ENCODE measurements at regions not wholly inside any gene's neighbourhood (a gene's known extent, or its start where the extent isn't known, plus 50 kb on each side); places are given as distances from the start of the nearest gene placed in this dataset.
"Not testable (repeated sequence)": the region's sequence is repeated elsewhere in the genome, so short reads cannot be mapped to it uniquely, and the experiment has no call there.

DNA sequence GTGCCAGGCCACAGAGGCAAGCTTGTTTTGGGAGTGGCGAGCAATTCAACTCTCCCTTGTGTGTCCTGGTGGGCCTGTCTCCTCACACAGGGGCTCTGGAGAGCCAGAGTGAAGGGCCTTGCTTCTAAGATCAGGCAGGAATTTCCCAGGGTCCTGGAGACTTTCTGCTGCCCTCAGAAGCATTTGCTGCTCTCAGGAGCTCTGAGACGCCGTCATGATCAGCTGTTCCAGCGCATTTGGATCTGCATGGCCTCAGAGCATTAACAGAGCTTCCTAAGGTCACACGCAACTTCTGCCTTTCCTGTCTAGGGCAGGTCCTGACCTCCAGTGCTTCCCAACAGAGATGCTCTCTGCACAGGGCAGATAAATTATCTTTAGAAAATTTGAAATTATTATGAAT is 52.2 kb upstream of the C10orf90 start:
- DNase-seq (ENCODE audit: low read depth in 2 of 2): no peak

DNA sequence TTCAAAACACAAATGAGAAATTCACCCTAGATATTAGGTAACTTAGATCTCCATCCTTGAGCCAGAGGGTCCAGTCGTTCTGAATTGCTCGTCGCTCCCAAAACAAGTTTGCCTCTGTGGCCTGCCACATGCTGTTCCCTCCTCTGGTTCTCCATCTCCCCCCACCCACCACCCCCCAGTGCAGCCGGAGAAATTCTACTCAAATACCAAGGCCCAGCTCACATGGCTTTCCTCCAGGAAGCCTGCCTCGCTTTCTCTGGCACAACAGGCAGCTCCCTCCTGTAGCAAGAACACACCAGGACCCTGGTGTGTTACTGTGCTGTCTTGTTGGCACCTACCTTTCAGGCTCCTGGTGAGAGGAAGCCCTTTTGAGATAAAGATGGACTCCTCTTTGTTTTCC is 52.7 kb upstream of the C10orf90 start:
- DNase-seq (ENCODE audit: low read depth in 2 of 2): no peak

DNA sequence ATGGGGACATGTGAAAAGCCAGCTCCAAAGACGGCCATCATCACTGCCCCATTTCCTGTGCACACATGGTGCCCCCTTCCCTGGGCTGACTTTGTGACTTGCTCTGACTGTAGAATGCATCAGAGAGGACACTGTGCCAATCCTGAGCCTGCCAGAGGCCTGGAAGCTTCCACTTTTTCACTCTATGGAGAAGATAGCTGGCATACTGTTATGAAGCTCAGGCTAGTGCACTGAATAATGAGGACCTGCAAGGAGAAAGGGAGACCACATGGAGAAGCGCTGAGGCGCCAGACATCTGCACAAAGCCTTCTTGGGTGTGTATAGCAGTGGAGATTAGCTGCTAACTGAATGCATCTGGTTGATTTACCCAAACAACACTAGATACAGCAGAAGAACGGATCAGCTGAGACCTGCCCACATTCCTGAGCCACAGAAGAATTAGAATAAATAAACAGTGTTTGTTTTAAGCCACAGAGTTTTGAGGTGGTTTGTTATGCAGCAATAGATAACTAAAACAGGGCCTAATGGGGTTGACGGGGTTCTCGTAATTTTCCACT is 58.9 kb upstream of the C10orf90 start:
- no peak for DNase-seq (ENCODE audit: low read depth in 2 of 2)

DNA sequence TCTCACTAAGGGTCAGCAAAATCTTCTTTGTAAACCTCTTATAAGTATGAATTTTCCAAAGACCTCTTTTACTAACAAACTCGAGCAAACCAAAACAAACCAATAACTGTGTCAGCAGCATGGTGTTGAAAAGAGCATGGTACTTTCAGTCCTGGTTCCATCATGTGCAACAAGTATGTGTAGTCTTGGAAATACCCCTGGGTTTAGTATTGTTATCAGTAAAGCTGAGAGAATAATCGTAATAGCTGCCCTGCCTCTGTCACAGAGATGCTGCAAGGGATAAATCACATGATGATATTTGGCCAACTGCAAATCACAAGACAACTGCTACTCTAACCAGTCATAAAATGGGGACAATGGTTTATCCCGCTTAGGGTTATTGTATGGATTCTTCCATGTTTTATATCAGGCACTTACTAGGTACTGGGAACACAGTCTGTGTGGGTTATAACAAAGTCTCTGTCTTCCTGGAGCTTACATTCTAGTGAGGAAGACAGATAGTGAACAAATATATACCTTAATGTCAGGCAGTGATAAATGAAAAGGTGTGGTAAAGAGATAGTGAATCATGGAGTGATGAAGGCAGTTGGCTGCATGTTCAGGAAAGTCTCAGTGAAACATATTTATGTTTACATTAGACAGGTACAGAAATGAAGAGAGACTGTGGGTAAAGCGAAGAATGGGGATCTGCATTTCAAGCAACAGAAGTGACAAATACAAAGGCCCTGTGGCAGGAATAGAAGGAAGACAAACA is 60.5 kb upstream of the C10orf90 start:
- no peak for DNase-seq (ENCODE audit: low read depth in 2 of 2)

DNA sequence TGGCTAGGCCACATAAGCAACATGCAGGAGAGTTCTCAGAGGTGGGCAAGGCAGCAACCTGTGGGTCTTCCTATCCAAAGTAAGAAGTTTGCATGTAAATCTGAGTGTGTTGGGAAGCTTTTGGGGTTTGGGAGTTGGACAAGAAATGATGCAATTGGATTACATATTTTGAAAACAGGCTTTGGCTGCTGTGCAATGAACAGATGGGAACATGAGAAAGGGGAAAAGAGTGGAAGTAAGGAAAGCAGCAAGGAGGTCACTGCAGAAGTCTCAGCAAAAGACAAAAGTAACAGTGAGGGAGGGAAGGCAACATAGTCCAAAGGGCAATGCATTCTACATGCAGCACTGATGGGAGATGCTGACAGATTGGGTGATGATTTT is 61.1 kb upstream of the C10orf90 start:
- no peak for DNase-seq (ENCODE audit: low read depth in 2 of 2)

DNA sequence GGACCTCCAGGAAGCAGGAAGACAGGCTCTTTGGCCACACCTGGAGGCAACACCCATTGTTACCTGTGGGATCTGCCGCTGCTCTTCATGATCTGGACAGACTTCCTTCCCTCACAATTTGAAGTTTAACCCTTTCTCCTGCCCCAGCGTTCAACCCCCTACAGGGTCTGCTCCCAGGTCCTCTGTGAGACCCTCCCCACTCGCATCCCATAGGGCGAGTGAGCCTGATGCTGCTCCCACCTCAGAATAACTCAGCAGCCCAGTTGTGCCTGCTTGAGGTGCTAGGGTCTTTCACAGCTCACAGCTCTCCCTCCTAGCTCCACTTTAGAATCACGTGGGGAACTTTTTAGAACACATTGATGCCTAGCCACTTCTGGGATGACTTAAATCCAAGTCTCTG is 61.8 kb upstream of the C10orf90 start:
- no peak for DNase-seq (ENCODE audit: low read depth in 2 of 2)

DNA sequence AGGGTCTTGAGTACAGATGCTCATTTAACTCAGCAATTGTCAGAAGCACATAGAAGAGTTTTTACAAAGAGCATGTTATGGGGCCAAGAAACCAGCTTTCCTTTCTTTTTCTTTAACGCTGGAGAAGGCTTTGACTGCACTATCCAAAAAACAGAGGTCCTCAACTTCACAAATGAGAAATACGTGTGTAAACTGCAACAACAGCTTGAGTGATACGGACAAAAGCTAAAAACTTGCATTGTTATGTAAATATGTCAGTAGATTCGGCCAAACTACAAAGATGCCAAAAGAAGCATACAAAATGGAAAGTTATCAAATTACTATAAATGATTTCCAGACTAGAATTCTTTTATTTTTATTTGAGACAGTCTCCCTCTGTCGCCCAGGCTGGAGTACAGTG is 62.4 kb upstream of the C10orf90 start:
- DNase-seq (ENCODE audit: low read depth in 2 of 2): no peak

DNA sequence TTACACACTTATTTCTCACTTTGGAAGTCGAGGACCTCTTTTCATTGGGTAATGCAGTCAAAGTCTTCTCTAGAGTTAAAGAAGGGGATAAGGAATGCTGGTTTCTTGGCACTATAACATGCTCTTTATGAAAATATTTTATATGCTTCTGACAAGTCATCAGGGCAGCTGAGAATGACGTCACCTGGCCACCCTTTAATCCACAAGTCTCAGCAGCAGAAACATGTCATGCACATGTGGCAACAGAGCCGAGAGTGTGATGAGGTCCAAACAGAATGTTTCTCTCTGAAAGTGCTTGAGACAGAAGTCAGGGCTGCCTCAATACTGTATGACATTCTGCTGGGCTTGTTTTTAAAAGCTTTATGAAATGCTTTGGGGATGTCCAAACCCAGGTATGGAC is 63.5 kb upstream of the C10orf90 start:
- DNase-seq (ENCODE audit: low read depth in 2 of 2): no peak

DNA sequence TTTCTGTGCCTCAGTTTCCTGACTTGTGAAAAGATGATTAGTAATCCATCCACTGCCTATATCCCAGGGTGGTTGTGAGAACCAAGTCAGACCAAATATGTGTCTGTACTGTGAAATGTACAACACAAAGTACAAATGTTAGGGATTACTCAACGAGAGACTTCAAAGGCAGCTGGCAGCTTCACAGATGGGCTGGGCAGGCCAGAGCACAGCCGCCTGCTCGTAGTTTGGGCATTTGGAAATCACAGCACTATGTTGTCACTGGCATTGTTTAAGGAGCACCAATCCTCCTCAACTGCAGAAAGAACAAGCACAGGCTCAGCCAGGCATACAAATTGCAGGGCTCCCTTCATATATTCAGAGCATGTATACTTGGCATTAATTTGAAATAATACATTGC is 64.5 kb upstream of the C10orf90 start:
- no peak for DNase-seq (ENCODE audit: low read depth in 2 of 2)

DNA sequence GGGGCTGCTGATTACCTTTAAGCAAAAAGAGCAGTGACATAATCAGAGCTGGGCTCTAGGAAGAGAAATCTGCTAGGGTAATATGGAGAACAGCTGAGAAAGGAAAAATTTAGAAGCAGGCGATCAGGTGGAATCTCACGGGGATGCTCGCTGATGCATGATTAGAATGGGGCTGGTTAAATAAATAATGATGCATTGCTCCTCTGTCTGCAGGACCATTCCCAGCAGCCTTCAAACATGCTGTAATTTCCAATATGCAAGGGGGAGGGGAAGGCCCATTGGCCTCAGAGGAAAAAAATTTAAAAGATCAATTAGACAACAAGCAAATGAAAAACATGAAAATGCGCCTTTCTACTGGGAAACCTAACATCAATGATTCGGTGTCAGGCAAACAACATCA is 65.6 kb upstream of the C10orf90 start:
- no peak for DNase-seq (ENCODE audit: low read depth in 2 of 2)

DNA sequence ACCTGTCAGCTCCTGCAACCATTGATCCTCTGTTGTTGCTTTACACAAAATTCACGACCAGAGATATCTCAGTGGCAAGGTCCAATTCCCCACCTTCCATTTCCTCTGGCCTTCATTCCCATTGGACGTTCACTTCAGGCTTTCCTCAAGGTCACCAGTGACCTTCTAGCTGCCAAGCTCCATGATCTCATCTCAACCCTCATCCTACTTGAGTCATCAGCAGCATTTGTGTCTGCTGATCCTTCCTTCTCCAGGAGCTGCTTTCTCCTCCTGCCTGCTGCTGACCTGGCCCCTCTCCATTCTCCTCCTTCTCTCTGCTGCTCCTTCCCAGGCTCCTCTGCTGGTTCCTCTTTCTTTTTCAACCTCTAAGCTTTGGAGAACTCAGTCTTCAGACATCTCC is 66.2 kb upstream of the C10orf90 start:
- DNase-seq (ENCODE audit: low read depth in 2 of 2): no peak

DNA sequence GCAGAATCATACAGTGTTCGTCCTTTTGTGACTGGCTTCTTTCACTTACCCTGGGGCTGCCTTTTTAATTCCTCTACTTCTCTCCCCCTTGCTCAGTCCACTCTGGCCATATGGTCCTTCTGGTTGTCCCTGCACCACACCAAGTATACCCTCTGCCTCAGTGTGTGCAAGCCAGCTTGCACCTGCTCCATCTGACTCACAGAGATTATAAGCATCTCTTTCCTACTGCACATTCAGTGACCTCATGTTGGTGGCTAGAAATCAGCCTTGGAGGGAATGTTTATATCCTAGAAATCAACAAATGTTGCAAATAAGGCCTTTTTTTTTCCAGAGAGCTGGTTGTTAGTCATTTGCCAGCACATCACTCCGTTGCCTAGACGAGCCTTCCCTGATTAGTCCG is 67.5 kb upstream of the C10orf90 start:
- DNase-seq (ENCODE audit: low read depth in 2 of 2): no peak

DNA sequence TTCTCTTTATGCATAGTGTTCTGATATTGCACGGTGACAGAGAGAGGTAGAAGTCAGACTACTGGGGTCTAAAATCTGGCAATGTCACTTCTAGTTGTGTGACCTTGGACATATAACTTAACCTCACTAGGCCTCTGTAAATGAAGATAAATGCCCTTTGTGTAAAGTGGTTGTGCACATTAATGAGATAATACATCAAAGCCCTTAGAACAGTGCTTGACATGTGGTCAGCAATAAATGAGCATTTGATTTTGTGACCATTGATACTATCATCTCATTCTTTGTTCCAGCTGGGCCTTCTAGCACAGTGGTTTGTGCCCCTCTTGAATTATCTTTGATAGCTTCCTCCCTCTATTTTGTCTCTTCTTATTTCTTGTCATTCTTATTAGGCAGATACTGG is 74.1 kb upstream of the C10orf90 start:
- DNase-seq (ENCODE audit: low read depth in 2 of 2): no peak

DNA sequence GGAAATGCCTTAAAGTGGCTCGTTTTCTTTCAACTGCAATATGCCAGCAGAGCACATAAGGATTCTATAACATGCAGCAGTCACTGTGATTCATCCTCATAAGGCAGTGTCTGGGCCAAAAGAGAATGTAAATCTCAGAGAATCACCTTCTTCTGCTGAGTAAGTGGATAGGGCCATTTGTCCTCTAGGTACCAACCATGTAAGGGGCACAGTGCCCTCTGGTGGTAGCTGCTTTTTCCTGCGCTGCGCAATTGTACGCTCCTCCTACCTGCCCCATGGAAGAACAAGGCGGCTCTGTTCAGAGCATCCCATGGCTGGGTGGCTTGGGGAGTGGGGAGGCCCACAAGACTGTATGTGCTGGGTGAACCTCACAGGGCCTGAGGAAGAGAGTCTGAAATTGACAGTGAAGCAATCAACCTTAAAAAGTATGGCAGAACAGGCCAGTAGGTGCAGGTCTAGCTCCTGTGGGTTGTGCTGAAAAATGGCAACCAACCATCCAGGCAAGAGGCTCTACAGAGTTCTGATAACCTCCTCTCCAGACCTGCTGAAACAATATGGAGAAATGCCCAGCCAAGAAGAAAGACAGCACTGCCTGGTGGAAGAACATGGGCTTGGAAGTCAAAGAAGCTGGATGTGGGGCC is 78.6 kb upstream of the C10orf90 start:
- DNase-seq (ENCODE audit: low read depth in 2 of 2): peak; percentile 43 to 71

DNA sequence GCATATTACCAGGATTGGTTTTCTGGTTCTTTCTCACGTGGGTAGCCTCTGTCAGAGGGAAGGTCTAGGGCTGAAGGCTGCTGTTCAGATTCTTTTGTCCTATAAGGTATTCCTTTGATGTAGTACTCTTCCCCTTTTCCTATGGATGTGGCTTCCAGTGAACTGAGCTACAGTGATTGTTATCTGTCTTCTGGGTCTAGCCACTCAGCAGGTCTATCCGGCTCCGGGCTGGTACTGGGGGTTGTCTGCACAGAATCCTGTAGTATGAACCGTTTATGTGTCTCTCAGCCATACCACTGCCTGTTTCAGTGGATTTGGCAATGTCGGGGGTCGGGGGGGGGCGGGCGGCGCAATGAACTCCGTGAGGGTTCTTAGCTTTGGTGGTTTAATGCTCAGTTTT is 84.5 kb upstream of the C10orf90 start:
- no peak for DNase-seq (ENCODE audit: low read depth in 2 of 2)

DNA sequence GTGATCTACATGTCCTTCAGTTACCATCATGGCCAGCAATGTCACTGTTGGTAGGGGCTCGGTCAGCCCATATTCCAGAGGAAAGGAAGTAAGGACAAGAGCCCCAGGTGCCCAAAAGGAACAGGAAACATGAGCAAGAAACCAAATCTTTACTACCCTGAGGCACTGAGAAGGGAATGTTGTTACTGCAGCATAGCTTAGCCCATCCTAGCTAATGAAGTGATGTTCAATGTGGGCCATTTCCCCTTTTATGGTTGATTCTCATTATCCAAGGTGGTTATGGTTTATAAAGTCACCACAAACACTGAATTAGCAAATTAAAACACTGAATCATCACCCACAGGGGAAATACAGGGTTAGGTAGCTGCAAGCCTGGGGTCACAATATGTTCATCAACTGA is 88.4 kb upstream of the C10orf90 start:
- DNase-seq (ENCODE audit: low read depth in 2 of 2): no peak

DNA sequence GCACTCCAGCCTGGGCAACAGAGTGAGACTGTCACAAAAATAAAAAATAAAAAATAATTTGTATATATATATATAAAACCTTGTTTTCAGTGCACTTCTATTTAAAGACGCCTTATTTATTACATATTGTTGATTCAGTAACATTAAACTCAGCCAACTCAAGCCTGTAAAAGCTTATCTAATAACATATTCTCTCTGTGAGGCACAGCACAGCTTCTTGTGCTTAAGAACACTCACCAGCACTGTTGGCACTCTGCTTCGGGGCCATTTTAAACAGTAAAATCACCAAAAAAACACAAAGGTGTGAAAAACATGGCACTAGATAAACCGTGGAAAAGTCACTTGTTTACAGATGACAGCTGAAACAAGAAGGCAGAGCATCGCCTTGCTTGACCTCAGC is 89.0 kb upstream of the C10orf90 start:
- DNase-seq (ENCODE audit: low read depth in 2 of 2): no peak

DNA sequence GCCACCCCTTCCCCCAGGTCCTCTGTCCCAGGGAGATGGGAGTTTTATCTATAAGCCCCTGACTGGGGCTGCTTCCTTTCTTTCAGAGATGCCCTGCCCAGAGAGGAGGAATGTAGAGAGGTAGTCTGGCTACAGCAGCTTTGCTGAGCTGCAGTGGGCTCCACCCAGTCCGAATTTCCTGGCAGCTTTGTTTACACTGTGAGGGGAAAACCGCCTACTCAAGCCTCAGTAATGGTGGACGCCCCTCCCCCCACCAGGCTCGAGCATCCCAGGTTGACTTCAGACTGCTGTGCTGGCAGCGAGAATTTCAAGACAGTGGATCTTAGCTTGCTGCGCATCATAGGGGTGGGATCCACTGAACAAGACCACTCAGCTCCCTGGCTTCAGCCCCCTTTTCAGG is 96.2 kb upstream of the C10orf90 start:
- DNase-seq (ENCODE audit: low read depth in 2 of 2): not testable (repeated sequence)

DNA sequence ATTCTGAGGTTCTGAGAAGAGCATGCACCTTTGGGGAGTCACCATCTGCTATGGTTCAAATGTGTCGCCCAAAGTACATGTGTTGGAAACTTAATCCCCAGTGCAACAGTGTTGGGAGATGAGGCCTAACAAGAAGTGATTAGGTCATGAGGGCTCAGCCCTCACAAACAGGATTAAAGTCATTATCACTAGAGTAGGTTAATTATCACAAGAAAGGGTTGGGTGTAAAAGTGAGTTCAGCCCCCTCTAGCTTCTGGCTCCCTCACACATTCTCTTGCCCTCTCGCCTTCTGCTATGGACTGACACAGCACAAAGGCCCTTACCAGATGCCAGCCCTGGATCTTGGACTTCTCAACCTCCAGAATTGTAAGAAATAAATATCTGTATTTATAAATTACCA is 100.3 kb upstream of the C10orf90 start:
- no peak for DNase-seq (ENCODE audit: low read depth in 2 of 2)

DNA sequence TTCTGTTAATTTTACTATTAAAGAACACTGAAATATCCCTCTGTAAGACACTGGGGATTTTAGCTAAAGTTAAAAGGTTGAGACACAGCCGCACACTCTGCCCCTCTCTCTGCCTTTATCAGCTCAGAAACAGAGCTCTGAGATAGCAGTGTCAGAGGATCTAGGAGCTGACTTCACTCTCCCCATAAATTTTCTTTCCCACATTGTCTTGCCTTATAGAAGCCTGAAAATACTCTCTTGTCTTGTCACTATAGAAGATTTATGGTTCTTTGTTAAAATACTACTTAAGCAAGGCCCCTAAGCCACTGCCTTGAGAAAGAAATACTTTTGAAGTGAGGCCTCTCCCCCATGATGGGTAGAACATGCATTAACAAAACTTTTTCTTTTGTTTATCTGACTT is 105.7 kb upstream of the C10orf90 start:
- no peak for DNase-seq (ENCODE audit: low read depth in 2 of 2)

DNA sequence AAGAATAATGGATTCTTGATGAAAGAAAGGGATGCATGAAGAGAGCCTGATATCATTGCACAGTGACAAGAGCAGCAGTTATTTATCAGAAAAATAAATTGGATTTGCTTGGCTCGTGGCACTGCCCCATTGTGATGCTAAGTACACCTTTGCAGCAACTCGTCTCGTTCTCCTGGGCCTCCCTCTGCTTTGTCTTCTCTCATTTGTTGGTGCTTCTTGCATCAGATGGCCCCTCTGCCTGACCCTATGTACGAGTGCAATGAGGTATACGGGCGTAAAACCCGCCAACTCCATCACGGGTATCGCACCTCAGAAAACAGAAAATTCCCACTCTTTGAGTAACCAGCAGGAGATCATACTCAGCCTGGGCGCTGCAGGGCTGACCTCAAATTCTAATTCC is 107.2 kb upstream of the C10orf90 start:
- no peak for DNase-seq (ENCODE audit: low read depth in 2 of 2)

DNA sequence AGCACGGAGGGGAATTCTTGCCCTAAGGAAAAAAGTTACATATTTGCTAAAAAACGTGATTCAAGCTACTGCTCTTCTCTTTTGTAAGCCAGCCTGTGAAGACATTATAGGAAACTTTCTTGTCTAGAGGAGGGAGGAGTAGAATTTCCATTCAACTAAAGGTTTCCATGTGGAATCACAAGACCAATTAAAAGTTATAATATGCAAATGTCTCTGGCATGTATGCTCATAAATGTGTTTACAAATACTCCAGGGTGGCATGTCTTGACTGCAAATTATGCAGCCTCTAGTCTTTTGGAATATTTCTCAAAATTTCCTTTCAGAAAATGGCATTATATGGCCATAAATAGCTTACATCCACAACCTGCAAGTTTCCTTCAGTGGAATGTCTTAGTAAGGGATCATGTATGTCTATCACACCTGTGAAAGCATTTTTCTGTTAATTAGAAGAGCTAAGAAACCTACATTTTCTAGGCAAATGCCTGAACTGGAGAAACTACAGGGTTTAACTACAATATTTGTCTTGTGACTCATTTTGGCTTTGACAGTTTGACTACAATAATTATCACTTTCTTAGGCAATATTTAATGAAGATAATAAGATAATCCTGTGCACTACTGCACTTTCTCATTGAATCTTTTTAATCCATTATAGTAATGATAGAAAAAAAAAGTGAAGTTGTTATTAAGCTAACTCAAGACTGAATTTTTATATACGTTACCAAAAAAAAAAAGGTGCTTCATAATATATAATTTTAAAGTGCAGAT is 111.1 kb upstream of the C10orf90 start:
- no peak for DNase-seq (ENCODE audit: low read depth in 2 of 2)
